ENCODE measurements at regions not wholly inside any gene's neighbourhood (a gene's known extent, or its start where the extent isn't known, plus 50 kb on each side); places are given as distances from the start of the nearest gene placed in this dataset.

GRCh38 chr9:90142580-90142979 lies 500.0 kb downstream of the DIRAS2 start:
- no peak for TF ChIP-seq REST (IDR thresholded peaks at IDR 0.05; ENCODE audit: low read depth)
- no peak for TF ChIP-seq NFIC (IDR thresholded peaks at IDR 0.05)
- no peak for TF ChIP-seq MAX (IDR thresholded peaks at IDR 0.05)
- no peak for TF ChIP-seq FOXM1 (IDR thresholded peaks at IDR 0.05; ENCODE audit: borderline replicate concordance, low read depth)
- no peak for TF ChIP-seq CREB1 (IDR thresholded peaks at IDR 0.05; ENCODE audit: low read depth)
- TF ChIP-seq RAD21 (IDR thresholded peaks at IDR 0.05; ENCODE audit: low read depth), result peak; percentile 68
- no peak for TF ChIP-seq YY1 (IDR thresholded peaks at IDR 0.05; ENCODE audit: low read depth)
- no peak for TF ChIP-seq EGR1 (IDR thresholded peaks at IDR 0.05)
- TF ChIP-seq USF1 (IDR thresholded peaks at IDR 0.05), result no peak
- TF ChIP-seq EP300 (IDR thresholded peaks at IDR 0.05; ENCODE audit: borderline replicate concordance), result no peak
- no peak for TF ChIP-seq TEAD4 (IDR thresholded peaks at IDR 0.05)
